IPS-NIHi7 (cell line): ENCODE measurements at regions not wholly inside any gene's neighbourhood (a gene's known extent, or its start where the extent isn't known, plus 50 kb on each side); places are given as distances from the start of the nearest gene placed in this dataset.

Experiments used
- DNase-seq: peaks from one replicate; pipeline ENCODE4 v3.0.0; 2012; ENCODE audit warnings: mixed read lengths; ENCODE audit errors: extremely low spot score

DNA sequence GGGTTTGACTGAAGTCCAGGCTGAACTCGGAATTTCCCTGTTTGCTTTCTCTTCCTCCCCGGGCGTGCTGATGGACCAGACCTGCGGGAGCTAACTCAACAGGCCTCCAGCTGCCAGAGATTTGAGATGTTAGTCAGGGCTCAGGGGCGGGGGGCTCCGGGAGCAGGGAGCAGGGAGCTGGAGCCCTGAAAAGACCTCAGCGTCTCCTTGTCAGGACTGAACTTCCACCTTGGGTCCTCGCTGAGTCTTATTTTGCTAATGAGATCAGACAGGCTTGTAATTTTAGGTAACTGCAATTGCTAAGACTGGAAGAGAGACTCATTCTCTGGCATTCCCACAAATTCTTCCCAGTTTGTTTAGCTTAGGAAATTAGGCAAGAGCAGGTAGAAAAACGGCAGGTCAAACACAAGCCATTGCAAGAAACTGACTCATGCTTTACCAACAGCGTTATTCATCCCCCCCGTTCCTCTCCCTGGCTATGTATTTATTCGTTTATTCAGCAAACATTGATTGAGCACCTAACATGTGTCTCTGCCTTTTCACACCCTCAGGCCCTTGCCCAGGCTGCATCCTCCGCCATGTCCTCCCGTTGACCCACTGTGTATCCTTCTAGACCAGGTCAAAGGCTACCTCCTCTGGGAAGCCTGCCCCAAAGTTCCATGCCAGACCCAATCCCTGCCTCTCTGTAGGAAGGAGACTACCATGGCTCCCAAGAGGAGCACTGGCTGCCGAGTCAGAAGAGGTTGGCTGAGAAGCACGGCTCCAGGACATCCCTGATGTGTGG is 80.4 kb upstream of the DIO3 start:
- DNase-seq = no peak

DNA sequence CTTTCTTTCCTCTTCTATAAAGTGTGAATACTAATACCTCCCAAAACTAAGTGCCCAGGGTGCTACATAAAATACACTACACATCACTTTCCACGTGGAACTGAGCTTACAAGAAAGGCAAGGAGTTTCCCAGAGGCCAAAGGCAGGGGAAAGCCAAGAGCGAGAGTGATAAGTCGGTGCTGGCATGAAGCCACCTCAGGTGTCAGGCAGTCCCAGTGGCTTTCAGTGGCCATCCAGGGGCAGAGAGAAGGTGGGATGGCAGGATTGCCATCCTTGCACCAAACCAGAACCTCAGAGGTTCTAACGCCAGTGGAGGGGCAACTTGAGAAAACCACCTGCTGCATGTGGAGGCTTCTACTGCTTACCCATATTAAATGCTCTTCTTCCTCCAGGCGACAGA is 79.7 kb upstream of the DIO3 start:
- DNase-seq = no peak

DNA sequence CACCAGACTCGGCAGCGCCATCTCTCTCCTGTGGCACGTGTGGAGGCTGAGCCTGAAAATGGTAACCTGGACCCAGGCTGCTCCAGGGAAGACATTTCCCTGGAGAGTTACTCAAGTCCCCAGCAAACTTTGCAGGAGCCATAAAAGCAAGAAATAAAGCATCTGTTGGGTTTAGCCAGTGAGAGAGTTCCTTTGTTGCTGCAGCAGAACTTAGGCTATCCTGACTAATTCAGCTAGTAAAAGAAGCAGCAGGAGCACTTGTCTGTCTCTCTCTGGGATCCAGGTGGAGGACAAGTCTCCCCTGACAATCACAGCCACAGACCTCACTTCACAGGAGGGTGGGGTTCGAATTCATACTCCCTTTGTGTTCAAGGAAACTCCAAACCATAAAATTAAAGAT is 79.2 kb upstream of the DIO3 start:
- no peak for DNase-seq

DNA sequence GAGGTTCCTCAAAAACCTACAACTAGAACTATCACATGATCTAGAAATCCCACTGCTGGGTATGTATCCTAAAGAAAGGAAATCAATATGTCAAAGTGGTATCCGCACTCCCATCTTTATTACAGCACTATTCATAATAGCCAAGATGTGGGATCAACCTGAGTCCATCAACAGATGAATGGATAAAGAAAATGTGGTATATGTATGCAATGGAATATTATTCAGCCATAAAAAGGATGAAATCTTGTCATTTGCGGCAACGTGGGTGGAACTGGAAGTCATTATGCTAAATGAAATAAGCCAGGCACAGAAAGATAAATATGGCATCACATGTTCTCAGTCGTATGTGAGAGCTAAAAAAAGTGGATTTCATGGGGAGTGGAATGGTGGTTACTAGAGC is 77.5 kb upstream of the DIO3 start:
- no peak for DNase-seq

DNA sequence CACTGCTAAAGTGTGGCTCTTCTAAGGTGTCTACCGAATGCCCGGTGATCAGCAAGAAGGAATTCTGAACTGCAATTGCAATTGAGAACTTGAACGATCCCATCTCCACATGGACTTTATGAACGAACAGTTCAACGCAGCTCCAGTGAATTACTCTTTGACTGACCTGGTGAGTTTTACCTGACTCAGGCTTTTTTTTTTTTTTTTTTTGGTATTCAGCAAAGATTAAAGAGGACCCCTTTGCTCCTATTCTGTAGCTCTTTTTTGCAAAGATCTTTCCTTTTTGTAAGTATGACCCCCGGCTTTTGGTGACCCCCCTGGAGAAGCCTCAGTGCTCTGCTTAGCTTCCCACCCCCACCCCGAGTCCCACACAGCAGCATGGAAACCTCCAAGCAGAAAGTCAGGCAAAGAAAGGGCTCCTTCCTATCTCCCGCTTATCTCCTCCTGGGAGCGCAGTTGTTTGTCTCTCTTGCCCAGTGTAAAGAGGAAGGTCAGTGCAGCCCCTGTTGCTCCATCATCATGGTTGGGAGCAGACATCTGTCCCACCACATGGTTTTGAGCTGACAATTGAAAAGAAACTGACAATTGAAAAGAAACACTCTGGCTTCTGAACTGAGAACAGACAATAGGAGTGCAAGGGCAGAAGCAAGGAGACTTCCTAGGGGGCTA is 72.1 kb upstream of the DIO3 start:
- DNase-seq = no peak

DNA sequence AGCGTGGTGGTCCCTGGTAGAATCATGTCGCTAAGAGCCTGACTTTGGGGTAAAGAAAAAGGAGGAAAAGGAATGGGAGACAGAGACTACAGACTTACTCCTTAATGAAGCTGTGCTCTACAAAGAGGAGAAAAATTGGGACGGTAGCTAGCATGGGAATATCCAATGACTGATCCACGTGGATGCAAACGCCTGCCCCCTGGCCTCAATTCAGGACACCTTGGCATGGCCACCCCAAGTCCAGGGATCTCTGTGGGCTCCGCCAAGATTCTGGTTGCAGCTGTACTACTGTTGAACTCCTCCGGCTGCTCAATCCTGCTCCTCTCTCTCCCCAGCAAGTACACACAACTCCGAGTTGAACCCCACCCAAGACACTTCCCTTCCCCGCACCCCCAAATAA is 70.5 kb upstream of the DIO3 start:
- no peak for DNase-seq

DNA sequence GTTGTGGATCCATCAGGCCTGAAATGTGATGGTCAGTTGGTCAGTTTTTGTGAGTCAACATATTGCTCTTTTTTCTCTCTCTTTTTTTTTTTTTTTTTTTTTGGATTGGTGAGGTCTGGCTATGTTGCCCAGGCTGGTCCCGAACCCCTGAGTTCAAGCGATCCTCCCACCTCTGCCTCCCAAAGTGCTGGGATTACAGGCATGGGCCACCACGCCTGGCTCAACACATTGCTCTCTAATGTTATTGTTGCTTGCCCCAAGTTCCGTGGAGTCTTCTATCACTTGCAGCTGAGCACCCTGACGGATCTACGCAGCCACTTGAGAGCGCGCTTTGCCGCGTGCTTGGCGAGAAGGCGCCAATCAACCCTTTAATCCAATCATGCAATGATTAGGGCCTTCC is 69.5 kb upstream of the DIO3 start:
- no peak for DNase-seq

DNA sequence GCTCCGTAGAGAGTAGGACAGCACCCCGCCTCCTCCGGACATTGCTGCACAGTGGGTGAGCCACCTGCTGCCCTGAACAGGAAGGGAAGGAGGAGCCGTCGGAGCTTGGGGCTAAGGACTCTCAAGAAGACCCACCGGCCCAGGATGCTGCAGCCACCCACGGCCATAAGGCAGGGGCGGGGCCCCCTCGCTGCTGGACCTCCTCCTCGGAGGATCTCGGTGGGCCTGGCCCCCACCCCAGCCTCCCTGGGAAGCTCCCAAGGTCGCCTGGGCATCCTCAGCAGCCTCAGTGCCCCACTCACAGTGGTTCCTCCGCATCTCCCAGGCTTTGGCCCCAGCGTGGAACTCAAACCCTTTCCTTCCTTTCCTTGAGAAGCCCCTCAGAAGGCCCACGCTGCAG is 68.6 kb upstream of the DIO3 start:
- no peak for DNase-seq

DNA sequence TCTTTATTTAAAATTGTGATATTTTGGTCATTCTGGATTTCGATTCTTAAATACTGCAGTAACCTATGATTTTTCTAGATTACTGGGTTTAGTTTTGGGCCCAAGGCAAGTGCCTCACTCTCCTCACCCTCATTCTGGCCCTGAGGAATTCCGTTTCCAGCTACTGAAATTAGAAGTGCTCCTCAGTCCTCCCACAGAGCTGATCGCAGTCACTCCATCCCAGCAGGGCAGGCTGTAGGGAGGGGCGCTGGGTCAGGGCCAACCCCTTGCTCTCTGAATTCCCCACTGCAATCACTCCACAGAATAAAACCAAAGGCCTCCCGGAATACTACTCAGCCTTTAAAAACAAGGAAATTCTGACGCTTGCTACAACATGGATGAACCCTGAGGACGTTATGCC is 66.5 kb upstream of the DIO3 start:
- DNase-seq = no peak

DNA sequence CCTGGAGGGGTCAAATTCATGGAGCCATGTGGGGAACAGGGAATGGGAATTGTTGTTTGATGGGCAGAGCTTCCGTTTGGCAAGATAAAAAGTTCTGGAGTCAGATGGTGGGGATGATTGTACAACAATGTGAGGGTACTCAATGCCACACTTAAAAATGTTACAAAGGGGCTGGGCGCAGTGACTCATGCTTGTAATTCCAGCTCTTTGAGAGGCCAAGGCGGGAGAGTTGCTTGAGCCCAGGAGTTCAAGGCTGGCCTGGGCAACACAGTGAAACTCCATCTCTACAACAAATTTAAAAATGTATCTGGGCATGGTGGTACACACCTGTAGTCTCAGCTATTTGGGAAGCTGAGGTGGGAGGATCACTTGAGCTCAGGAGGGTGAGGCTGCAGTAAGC is 66.0 kb upstream of the DIO3 start:
- no peak for DNase-seq

DNA sequence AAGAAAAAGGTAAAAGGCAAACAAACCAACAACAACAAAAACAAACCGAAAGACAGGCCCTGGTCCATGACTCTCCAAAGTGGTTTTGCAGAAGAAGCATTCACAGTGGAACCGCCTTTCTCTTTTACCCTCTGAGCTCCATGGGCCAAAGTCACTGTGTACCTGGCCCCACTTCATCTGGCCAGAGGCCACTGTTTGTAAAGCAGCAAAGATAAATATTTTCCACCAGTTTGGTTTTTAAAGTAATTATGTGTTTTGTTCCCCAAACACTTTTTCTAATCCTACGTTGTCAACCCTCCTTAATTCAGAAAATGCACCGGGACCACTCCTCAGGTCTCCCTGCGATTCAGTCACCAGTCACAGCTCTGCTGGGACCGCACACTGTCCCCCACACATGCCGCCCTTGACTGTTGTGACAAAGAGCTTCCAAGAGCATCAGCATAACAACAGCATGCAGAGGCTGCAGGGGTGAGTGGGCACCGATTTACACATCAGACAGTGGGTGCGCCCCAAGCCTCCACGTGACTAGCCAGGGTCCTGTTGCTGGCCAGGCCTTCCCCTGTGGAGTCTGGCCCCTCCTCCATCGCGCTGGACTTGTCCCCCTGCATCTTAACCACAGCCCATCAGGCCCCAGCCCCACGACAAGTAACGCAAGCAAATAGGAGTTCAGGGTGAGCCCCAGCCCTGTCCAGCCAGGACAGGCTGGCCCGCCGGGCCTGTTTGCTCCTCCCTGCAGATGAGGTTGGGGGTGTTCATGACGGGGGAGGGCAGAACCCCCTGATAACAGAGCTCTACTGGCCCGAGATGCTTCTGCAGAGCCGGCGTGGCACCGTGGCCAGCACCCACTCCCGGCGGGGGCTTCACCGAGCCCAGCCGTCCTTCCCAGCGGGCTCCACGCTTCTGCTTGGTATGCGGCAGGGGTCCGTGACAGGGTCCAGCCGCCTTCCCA is 65.2 kb upstream of the DIO3 start:
- DNase-seq = peak; percentile 43

DNA sequence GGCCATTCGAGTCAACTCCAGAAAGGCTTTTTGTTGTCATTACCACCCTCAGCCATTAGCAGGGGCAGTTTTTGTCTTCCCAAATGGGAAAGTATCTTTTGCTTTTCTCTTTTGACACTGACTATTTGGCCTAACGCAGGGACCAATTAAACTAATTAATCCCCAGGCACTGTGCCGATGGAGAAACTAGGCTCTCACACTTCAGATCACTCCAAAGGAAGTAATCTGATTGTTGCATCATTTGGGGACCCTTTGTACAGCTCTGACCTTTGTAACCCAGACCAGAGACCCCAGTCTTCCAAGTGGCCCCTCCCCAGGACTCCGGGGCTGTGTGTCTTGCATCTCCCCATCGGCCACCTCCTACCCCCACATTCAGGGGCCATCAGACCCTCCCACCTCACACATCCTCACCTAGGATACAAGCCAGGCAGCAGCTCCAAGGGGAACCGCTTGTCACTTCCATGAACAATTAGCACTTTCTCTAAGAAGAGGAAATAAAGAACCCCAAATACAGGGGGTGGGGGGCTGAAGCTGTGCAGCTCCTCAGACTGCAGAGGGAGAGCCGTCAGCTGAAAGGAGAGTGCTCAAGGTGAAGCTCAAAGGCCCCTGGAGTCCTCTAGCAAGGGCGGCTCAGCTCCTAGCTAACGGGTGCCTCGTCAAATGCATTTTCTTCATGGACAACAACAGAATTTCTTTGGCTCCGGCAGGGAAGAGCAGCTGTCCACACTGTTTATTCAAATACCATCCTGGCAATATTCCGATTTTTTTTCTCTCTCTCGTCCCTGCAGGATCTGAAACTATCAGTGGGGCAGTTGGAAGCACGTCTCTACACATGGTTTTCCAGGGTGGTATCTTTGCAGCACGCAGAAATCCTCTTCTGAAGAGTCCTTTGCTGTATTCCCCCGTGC is 64.3 kb upstream of the DIO3 start:
- DNase-seq = no peak

DNA sequence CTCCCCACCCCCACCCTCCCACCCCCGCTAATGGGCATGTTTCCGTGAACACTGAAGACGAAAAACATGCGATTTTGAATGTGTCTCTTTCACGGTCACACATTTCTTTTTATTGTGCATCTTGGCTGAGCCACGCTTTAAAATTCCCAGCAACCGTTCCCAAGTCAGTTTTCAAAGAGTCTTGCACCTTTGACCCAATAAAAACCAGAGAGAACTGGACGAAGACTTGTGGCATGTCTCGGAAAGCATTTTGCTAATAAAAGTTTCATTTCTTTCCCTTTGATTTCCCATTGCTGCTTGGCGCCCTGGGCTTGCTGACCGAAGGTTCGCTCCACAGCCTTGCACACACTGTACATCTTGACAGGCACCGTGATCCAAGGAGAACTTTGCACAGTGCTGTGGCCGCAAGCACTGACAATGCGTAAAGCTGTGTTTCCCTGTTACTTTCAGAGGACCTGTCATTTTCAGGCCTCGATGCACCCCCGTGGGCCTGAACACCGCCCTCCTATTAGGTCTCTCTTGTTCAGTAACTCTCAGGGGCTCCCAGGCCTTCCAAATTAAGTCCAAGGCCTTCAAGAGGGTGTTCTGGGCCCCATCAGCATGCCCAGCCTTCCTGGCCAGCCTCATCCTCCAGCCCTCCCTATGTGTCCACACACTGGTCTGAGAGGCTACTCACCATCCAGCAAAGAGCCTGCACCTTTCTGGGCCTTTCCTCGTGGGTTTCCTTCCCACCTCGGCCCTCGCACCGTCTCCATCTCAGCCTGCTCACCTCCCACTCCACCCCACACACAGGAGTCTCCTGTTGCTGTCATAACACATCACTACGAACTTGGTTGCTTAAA is 63.4 kb upstream of the DIO3 start:
- no peak for DNase-seq

DNA sequence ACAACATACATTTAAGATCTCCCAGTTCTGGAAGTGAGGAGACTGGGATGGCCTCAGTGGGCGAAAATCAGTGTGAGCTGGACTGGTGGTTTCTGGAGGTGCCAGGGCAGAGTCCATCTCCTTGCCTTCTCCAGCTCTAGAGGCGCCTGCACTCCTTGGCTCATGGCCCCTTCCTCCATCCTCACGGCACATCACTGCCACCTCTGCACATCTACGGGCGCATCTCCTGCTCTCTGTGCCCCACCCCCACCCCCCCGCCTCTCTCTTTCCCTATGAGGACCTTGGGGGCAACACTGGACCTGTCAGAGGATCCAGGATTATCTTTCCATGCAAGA is 62.8 kb upstream of the DIO3 start:
- no peak for DNase-seq

DNA sequence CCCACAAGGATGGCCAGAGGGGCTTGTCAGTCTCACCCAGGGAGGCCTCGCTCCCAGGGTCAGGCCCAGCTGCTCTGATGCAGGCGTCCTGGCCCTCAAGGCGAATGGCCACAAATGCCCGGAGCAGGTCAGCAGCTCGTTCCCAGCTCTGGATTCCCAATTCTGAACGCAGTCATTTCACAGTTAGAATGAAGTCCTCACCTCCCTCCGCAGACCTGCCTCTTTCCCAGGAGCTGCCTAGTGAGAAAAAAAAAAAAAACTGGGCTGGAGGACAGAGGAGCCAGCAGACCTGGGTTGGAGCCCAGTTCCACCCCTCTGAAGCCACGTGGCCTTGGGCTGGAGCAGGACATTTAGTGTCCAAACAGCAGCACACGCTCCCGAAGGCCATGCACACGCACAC is 62.2 kb upstream of the DIO3 start:
- DNase-seq = no peak

DNA sequence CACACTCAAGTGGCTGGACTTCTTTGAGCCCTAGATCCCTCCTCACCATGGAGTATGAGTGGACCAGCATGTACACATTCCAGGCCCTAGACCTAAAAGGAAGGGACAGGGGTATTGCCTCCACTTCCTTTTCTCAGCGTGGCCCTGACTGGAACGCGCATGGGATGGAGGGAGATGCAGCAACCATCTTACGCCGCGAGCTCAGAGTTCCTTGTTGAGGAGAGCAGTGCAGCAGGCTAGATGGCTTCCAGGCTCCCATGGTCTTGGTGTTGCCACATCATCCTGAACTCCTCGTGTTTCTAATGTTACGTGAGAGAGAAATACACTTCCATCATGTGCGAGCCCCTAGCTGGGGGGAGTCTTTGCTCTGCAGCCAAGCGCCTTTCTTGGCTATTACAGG is 61.8 kb upstream of the DIO3 start:
- DNase-seq = no peak

DNA sequence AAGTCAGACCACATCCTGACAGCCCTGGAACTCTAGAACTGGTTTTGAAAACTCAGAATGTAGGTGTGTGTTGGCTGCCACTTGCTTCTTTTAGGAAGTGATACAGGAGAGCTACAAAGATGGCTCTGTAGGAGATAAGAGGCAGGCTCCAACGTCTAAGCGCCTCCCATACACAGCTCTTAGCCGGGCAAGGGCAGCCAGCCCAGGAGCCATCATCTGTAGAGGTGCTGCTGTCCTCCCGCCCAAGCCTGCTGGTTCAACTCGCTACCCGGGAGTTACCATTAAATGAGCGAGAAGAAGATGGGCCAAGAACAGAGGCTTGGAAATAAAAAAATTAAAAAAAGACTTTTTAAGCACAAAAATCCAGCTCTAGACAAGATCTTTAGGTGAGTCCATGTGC is 61.2 kb upstream of the DIO3 start:
- no peak for DNase-seq

DNA sequence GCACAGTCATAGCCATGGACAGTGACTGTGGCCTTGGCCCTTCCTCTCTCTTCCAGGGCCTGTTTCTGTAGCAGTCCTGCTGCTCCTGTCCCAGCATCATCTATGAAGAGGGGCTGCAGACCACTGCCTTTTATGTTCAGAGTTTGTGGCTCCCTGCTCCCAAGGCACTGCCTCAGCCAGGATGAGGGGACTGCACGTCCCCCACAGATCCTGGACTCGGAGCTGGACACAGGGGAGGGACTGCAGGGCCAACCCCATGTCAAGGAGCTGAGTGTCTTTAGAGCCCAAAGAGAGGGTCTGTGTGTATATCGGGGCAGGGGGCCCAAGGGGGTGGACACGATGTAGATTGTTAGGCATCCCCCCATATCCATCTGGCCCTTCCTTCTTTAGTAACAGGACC is 60.6 kb upstream of the DIO3 start:
- no peak for DNase-seq

DNA sequence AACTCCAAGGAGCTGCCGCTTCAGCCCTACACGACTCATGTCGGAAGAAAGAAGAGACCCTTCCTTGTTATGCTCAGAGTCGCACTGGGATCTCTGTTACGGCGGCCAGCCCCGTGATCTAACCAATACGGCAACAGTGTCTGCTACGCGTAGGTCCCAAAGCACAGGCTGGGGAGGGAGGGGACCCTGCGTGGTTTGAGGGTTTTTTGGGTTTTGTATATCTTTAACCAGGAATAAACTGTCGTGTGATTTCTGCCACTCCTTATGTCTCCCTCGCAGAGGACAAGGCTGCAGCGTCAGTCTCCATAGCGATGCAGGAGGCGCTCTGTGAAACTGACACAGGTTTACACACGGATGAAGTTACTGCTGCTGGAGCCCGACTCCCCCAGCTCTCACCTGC is 60.0 kb upstream of the DIO3 start:
- DNase-seq = no peak

DNA sequence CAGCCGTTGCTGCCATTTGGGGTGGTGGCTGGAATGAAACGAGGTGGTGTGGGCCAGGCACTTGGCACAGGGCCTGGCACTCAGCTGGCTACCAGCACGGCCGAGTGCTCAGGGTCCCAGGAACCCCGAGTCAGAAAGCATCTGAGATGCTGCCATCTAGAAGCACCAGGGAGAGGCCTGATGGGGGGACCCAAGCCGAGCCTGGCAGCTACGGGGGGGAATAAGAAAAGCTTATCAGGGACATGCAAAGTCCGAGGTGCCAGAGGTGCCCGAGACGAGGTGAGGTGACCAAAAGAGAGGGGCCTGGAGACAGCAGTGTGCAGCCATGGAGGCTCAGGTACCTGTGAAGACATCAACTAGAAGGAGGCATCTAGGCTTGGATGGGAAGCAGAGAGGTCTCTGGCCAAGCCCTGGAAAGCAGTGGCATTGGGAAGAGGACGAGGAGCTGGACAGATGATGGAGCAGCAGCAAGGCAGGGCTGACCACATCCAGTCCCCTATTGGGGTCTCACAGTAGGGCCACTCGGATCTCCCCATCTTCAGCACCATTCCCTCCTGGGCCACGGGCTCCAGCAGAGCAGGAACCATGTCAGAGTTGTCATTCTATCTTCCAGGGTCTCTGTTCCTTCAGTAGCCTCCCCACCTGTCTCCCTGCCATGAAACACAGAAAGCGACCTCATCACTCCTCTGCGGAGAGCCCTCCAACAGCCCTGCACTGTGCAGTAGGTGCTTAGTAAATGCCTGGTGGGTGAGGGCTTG is 59.3 kb upstream of the DIO3 start:
- no peak for DNase-seq
